ENCODE measurements at regions not wholly inside any gene's neighbourhood (a gene's known extent, or its start where the extent isn't known, plus 50 kb on each side); places are given as distances from the start of the nearest gene placed in this dataset.
"Not testable (repeated sequence)": the region's sequence is repeated elsewhere in the genome, so short reads cannot be mapped to it uniquely, and the experiment has no call there.

DNA sequence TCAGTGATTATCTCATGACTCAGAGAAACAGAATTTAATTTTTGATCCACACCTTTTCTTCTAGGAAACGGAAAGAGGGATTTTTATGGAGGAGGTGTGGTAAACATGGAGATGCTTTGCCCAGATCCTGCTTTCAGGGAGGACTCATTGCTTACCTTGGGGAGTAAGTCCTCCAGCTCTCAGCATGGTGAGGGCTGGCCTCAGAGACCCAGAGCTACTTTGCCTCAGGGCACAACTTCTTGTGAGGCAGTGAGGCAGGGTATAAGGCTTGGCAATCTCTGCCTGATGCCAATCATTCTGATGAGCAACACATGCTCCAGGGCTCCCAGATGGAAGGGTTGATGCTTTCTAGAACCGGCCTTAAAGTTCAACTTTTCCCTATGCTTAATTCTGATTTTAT lies 189.9 kb upstream of the DCC start:
- Histone ChIP-seq H3K36me3 (no peaks in the 10 kb centered on the region), H3K4me1 (ENCODE audit: low read depth) (no peaks in the 10 kb centered on the region), H3K27ac (no peak overlapping the region), H3K27me3 (no peaks in the 10 kb centered on the region), H3K4me3 (no peak overlapping the region), H3K9me3 (ENCODE audit: low read depth) (no peaks in the 10 kb centered on the region)
- TF ChIP-seq, protein P1, sequence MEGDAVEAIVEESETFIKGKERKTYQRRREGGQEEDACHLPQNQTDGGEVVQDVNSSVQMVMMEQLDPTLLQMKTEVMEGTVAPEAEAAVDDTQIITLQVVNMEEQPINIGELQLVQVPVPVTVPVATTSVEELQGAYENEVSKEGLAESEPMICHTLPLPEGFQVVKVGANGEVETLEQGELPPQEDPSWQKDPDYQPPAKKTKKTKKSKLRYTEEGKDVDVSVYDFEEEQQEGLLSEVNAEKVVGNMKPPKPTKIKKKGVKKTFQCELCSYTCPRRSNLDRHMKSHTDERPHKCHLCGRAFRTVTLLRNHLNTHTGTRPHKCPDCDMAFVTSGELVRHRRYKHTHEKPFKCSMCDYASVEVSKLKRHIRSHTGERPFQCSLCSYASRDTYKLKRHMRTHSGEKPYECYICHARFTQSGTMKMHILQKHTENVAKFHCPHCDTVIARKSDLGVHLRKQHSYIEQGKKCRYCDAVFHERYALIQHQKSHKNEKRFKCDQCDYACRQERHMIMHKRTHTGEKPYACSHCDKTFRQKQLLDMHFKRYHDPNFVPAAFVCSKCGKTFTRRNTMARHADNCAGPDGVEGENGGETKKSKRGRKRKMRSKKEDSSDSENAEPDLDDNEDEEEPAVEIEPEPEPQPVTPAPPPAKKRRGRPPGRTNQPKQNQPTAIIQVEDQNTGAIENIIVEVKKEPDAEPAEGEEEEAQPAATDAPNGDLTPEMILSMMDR (IDR thresholded peaks at IDR 0.05; ENCODE audit: low read depth, low read length): no peak
- DNase-seq (ENCODE audit: low read depth in 1 of 2, low spot score in 1 of 2): no peak

DNA sequence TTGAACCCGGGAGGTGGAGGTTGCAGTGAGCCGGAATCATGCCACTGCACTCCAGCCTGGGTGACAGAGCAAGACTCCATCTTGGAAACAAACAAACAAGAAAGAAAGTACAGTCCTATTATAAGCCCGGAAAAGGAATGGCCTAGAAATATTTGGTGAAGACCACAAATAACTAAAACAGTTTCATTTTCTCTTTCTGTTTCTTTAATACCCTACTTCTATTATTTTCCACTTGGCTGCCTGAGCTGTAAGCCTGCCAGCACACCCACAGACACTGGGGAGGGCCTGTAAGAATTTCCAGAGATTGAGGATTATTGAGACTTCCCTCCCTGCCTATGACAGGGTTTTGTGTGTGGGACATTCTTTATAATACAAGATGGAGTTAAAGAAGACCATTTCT lies 188.0 kb upstream of the DCC start:
- TF ChIP-seq, protein P1 (IDR thresholded peaks at IDR 0.05; ENCODE audit: low read depth, low read length): no peak
- DNase-seq (ENCODE audit: low read depth in 1 of 2, low spot score in 1 of 2): no peak
- no peaks in the 10 kb centered on the region for H3K36me3 ChIP-seq
- no peaks in the 10 kb centered on the region for H3K27me3 ChIP-seq
- no peak overlapping the region for H3K27ac ChIP-seq
- H3K4me3 ChIP-seq: no peak overlapping the region
- H3K4me1 ChIP-seq (ENCODE audit: low read depth): no peaks in the 10 kb centered on the region
- H3K9me3 ChIP-seq (ENCODE audit: low read depth): no peaks in the 10 kb centered on the region

DNA sequence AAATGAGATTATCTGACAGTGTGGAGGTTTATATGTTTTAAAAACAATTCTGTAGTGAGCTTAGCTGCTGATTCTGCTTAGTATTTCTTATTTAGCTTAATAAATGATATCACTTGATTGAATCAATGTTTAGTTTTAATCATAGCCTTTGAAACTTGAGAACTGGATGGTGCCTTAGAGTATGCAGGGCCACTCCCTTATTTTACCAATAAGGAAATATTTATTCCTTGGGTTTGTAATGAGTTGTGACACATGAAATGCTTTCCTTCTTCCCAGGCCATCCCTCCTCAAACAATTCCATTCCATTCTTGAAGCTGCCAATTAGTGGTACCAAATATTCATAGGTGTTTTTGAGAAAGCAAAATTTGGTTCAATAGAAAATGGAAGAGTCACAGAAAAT lies 183.8 kb upstream of the DCC start:
- Histone ChIP-seq H3K4me1 (ENCODE audit: low read depth) (no peaks in the 10 kb centered on the region), H3K27me3 (no peaks in the 10 kb centered on the region), H3K4me3 (no peak overlapping the region), H3K27ac (no peak overlapping the region), H3K9me3 (ENCODE audit: low read depth) (no peaks in the 10 kb centered on the region), H3K36me3 (no peaks in the 10 kb centered on the region)
- TF ChIP-seq, protein P1 (IDR thresholded peaks at IDR 0.05; ENCODE audit: low read depth, low read length): no peak
- DNase-seq (ENCODE audit: low read depth in 1 of 2, low spot score in 1 of 2): no peak

DNA sequence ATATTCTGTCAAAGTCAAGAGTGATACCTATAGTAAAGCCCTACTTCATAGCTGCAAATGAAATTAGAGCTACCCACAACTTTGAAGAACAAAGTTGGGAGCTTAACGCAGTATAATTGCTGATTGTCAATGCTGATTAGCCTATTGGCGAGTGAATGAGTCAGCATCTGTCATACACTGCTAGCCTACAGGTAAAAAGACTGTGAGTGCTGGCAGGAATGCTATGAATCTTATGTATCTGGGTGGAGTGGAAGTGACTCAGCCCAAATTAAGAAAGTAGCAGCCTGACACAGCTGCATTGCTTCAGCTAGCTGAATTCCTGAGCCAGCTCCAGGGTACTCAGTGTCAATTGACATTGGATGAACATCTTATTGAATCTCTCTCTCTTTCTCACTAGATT lies 179.4 kb upstream of the DCC start:
- H3K36me3 ChIP-seq: no peaks in the 10 kb centered on the region
- no peaks in the 10 kb centered on the region for H3K27me3 ChIP-seq
- TF ChIP-seq, protein P1 (IDR thresholded peaks at IDR 0.05; ENCODE audit: low read depth, low read length): no peak
- DNase-seq (ENCODE audit: low read depth in 1 of 2, low spot score in 1 of 2): peak in 1 of 2 donors; percentile 2
- no peaks in the 10 kb centered on the region for H3K4me1 ChIP-seq (ENCODE audit: low read depth)
- no peak overlapping the region for H3K4me3 ChIP-seq
- no peak overlapping the region for H3K27ac ChIP-seq
- no peaks in the 10 kb centered on the region for H3K9me3 ChIP-seq (ENCODE audit: low read depth)

DNA sequence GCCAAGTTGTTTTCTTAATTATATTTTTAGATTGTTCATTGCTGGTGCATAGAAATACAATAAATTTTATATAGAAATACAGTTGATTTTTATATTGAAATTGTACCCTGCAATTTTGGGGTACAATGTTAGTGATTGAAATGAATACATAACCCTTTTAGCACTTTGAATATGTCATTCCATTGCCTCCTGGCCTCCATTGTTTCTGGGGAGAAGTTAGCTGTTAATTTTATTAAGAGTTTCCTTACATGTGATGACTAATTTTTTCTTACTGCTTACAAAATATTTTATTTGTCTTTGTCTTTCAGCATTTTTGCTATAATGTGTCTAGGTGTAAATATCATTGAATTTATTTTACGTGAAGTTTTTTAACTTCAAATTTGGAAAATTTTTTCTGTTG lies 176.5 kb upstream of the DCC start:
- Histone ChIP-seq H3K4me1 (ENCODE audit: low read depth) (no peaks in the 10 kb centered on the region), H3K4me3 (no peak overlapping the region), H3K36me3 (no peaks in the 10 kb centered on the region), H3K9me3 (ENCODE audit: low read depth) (no peaks in the 10 kb centered on the region), H3K27me3 (no peaks in the 10 kb centered on the region), H3K27ac (no peak overlapping the region)
- TF ChIP-seq, protein P1 (IDR thresholded peaks at IDR 0.05; ENCODE audit: low read depth, low read length): no peak
- DNase-seq (ENCODE audit: low read depth in 1 of 2, low spot score in 1 of 2): no peak

DNA sequence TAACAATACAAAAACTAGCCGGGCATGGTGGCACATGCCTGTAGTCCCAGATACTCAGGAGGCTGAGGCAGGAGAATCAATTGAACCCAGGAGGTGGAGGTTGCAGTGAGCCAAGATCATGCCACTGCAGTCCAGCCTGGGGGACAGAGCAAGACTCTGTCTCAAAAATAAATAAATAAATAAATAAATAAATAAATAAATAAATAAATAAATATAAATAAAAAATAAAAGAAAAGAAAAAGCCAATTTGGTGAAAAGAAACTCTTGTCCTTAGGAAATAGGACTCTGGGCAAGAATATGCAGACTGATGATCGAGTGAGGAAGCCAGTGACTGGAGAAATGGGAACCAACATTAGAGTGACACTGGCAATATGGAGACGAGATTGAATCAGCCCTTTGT lies 171.9 kb upstream of the DCC start:
- H3K4me1 ChIP-seq (ENCODE audit: low read depth); H3K9me3 ChIP-seq (ENCODE audit: low read depth); DNase-seq (ENCODE audit: low read depth in 1 of 2, low spot score in 1 of 2); H3K36me3 ChIP-seq; H3K27ac ChIP-seq; H3K27me3 ChIP-seq; H3K4me3 ChIP-seq: not testable (repeated sequence)
